ENCODE measurements at regions not wholly inside any gene's neighbourhood (a gene's known extent, or its start where the extent isn't known, plus 50 kb on each side); places are given as distances from the start of the nearest gene placed in this dataset.
"Not testable (repeated sequence)": the region's sequence is repeated elsewhere in the genome, so short reads cannot be mapped to it uniquely, and the experiment has no call there.

DNA sequence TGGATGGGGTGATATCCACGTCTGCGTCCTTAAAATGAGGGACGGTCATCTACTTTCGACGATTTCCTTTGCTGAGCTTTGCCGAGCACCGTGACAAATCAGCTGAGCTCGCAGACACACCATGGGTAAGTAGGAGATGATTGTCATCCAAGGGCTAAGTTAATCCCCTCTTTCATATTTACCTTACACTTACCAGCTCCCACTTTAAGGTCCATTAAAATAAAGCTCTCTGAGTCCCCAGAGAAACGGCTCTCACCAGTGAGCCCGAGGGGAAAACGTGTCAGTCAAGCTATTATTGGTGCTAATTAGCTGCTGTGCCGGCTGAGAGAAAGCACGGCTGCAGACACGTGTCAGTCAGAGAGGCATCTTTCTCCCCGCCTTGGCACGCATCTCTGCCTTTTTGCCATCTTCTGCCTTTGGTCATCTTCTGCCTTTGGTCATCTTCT is 72.2 kb downstream of the CRLF2 start:
- DNase-seq = no peak

DNA sequence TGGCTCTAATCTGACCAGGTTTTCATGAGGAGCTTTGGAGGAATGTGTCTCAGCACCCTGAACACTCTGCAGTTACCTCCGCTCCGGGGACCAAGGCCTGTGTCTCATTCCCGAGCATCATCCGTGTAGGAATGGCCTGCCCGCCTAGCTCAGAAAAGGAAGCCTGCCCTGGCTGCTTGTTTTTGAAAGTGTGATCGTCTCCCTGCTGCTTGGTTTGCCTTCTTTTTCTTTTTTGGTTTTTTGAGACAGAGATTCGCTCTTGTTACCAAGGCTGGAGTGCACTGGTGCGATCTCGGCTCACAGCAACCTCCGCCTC is 73.3 kb downstream of the CRLF2 start:
- DNase-seq = no peak

DNA sequence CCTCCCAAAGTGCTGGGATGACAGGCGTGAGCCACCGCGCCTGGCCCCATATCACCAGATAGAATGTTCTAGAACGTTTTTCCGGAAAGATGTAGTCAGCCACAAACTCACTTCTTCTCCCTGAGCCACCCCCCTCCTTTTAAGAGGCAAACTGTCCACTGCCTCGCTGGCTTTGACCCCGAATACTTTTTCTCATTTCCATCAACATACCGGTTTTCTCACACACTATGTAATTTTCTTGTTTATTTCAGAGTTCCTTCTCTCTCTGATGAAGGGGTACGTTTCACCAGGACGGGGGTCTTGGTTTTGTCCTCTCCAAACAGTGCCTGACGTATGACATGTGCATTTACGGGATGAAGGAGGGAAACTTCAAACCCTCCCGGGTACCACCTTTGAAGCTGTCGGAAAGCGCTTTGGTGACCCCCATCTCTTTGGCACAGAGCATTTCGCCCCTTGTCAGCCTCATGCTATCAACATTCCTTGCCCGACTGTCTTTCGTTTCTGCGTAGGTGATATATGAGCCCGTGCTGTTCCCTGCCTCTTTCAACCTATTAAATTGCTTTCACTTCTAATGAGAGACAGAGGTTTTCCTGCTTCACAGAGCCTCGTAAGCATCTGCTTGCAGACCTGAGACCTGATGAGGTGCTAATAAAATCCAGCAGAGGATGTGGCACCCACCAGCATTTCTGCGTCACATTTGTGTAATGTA is 73.8 kb downstream of the CRLF2 start:
- no peak for DNase-seq

DNA sequence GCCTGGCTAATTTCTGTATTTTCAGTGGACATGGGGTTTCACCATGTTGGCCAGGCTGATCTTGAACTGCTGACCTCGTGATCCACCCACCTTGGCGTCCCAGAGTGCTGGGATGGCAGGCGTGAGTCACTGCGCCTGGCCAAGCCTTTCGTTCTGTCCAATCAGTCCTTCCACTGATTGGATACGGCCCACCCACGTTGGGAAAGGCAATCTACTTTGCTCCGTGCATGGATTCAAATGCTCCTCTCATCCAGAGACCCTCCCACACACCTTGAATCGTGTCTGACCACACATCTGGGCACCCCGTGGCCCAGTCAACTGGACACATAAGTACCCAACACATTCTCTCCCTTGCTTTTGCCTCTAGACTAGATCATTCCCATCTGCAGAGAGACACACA is 74.9 kb downstream of the CRLF2 start:
- DNase-seq = no peak

DNA sequence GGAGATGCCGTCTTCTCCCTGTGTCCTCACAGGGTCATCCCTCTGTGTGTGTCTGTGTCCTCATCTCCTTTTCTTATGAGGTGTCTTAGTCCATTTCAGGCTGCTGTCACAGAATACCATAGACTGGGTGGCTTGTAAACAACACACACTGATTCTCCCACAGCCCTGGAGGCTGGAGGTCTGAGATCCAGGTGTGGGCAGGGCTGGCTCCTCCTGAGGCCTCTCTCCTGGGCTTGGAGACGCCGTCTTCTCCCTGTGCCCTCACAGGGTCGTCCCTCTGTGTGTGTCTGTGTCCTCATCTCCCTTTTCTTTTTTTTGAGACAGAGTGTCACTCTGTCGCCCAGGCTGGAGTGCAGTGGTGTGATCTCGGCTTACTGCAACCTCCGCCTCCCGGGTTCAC is 75.9 kb downstream of the CRLF2 start:
- not testable (repeated sequence) for DNase-seq

DNA sequence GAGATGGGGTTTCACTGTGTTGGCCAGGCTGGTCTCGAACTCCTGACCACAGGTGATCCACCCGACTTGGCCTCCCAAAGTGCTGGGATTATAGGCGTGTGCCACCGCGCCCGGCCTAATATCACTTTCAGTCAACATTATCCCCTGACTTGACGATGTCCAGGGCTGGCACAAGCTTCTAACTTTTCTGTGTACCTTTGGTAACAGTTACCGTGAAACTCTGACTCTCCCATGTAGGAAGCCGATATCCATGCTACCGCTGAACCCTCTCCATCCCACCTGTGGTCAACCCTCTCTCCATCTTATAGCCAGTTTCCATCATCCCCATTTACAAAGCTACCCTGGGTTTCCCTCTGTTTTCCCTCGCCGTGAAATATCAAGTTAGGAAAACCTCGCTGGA is 77.5 kb downstream of the CRLF2 start:
- no peak for DNase-seq

DNA sequence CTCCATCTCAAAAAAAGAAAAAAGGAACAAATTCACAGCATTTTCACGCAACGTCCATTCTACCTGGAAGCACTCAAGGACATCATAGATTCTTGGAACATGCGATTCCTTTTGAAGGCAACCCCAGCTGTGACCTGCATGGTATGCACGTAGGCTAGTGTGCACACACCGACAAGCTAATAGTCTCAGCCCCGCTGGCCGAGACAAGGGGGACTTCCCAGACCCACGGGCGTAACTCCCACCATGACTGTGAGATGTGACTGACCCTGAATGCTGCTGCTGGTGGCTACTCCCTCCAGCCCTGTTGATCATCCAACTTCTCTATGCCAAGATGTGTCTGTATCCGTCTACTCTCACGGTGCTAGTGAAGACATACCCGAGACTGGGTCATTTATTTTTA is 78.3 kb downstream of the CRLF2 start:
- DNase-seq = no peak

DNA sequence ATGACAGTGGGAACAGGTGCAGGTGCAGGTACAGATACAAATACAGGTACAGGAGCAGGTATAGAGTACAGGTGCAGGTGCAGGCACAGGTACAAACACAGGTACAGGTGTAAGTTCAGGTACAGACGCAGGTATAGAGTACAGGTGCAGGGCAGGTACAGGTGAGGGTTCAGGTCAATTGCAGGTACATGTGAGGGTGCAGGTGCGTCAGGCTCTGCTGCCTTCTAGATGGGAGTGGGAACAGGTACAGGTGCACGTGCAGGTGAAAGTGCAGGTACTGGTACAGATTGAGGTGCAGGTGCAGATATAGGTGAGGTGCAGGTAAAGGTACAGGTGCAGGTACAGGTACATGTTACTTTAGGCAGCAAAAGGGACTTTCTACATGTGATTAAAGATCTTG is 85.7 kb downstream of the CRLF2 start:
- DNase-seq = no peak

DNA sequence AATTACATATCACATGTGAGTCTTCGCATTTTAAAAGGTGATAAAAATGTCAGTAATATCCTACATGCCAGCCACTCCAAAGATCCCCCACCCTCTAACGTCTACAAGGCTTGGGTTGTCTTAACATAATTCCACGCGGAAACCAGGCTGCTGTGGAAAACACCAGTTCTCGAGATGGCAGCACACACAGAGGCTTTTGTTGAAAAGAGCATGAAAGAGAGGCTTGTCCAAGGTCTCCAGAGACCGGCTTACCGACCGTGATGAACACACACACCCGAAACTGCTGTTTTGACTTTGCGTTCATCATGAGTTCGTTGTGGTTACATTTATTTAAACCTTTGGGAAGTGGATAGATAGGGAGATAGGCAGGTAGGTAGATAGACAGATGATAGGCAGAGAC is 87.9 kb downstream of the CRLF2 start:
- no peak for DNase-seq

DNA sequence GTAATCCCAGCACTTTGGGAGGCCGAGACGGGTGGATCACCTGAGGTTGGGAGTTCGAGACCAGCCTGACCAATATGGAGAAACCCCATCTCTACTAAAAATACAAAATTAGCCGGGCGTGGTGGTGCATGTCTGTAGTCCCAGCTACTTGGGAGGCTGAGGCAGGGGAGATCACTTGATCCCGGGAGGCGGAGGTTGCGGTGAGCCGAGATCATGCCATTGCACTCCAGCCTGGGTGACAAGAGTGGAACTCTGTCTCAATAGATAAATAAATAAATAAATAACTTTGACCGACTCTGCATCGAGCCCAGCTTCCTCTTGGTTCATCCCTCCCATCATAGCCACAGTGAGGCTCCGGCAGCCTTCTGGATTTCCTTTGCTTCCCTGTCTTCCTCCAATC is 89.6 kb downstream of the CRLF2 start:
- DNase-seq = not testable (repeated sequence)

DNA sequence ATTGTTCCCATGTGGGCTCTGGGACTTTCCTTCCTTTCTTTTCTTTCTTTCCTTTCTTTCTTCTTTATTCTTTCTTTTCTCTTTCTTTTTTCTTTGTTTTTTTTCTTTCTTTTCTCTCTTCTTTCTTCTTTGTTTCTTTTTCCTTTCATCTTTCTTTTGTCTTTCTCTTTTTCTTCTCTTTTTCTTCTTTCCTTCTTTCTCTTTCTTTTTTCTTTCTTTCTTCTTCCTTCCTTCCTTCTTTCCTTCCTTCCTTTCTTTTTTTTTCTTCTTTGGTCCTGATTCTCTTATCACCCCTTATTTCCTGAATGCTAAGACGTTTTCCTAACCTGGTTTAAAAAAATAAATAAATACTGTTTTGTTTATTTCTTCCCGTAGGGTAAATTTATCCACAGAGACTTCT is 93.2 kb downstream of the CRLF2 start:
- DNase-seq = no peak

DNA sequence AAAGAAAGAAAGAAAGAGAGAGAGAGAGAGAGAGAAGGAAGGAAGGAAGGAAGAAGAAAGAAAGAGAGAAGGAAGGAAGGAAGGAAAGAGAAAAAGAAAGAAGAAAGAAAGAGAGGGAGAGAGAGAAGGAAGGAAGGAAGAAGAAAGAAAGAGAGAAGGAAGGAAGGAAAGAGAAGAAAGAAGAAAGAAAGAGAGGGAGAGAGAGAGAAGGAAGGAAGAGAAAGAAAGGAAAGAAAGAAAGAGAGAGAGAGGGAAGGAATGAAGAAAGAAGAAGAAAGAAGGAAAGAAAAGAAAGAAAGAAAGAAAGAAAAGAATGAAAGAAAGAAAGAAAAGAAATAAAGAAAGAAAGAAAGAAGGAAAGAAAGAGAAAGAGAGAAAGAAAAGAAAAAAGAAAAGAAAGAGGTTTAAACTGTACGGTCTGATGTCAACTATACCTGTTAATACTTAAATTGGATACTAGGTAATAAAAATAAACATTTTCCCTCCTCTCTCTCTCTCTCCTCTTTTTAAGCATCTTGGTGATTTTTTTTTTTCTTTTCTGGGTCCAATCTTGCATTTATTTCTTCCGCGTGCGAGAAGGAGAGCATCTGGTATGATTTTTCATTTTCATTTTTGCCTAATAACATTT is 93.8 kb downstream of the CRLF2 start:
- no peak for DNase-seq

DNA sequence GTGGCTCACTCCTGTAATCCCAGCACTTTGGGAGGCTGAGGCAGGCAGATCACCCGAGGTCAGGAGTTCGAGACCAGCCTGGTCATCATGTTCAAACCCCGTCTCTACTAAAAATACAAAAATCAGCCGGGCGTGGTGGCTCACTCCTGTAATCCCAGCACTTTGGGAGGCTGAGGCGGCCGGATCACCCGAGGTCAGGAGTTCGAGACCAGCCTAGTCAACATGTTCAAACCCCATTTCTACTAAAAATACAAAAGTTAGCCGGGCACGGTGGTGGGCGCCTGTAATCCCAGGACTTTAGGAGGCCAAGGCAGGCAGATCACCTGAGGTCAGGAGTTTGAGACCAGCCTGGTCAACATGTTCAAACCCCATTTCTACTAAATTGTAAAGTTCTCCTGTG is 97.0 kb downstream of the CRLF2 start:
- DNase-seq = not testable (repeated sequence)

DNA sequence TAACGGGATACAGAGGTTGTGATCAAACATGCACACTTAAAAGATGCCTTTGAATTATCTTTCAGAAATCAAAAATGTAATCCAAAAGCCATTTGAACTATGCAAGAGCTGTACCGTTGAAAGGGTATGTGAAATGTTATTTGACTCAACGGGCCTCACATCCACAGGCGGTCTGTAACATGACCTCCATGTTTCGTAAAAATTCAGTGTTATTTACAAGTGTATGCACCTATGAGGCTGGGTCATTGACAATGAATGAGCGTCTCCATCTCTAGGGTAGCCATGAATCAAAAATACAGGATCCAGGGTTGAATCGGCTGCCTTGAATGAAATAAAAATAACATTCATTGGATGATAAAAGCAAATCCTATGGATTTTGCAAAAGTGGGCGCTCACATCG is 100.1 kb downstream of the CRLF2 start:
- DNase-seq = no peak

DNA sequence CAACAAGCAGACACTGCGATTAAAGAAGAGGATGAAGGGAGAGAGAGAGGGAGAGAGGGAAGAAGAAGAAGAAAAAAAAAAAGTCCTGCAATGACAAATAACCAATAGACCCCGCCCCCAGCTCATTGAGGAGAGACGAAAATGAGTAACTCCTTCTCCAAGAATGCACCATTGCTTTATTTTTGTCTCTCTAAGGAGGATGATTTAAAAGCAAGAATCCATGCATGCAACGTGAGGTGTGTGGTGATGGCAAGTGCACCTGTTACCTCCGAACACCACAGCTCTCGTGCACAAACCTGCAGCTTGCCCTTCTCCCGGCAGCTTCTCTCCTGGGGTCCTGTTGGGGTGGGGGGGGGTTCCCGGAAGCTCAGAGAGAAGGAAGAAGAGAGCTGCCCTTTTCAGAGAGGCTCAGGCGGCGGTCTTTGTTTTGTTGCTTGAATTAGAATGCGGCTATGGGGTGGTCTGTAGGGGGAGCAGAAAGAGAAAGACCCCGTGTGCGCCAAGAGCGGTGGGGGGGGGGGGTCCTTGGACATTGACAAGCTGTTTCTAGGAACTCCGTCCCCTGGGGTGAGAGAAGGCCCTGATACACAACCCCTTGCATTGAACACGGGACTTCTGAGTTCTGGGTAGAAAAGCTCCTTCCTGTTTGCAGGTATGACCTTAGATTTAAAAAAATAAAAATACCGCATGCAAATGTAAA is 100.7 kb downstream of the CRLF2 start:
- no peak for DNase-seq

DNA sequence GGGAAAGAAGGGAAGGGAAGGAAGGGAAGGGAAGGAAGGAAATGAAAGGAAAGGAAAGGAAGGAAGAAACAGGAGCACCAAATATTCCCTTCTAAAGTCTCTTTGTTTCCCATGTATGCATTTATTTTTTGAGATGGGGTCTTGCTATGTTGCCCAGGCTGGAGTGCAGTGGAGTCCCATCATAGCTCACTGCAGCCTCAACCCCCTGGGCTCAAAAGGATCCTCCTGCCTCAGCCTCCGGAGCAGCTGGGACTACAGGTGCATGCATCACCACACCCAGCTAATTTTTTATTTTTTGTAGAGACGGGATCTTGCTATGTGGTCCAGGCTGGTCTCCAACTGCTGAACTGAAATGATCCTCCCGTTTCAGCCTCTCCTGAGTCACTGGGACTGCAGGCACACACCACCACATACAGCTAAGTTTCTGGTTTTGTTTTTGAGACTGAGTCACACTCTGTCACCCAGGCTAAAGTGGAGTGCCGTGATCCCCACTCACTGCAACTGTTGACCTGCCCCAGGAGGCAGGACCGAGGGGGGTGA is 102.8 kb downstream of the CRLF2 start:
- DNase-seq = no peak

DNA sequence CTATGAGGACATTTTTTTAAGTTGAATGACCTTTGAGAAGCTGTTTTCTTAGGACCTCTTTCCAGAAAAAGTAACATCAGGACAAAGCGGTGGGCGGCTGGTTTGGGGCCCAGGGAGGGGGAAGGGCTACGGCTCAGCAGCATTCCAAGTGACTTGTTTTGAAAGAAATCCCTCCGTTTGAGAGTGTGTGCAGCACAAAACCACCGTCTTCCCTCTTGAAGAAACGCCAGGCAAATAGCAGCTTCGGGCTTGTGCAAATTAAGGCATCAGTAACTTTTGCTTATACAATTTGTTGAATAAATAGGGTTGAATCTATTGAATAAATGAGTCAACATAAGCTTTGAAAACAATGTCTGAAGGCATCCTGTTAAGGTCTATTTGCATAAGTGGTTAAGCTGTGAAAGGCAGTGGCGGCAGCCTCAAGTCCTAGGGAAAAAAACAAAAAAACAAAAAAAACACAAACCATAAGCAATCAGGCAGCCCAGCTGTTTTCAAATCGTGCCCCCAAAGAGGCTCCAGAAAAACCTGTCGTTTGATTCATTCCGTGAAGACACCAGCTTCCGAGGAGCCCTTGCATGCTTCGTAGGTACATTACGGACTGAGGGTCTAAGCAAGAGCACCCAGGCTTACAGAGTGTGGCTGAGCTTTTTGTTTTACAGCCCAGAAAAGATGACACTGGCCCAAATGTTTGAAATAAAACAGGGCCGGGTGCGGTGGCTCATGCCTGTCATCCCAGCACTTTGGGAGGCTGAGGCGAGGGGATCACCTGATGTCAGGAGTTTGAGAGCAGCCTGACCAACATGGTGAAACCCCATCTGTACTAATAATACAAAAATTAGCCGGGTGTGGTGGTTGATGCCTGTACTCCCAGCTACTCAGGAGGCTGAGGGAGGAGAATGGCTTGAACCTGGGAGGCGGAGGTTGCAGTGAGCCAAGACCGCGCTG is 103.7 kb downstream of the CRLF2 start:
- no peak for DNase-seq

DNA sequence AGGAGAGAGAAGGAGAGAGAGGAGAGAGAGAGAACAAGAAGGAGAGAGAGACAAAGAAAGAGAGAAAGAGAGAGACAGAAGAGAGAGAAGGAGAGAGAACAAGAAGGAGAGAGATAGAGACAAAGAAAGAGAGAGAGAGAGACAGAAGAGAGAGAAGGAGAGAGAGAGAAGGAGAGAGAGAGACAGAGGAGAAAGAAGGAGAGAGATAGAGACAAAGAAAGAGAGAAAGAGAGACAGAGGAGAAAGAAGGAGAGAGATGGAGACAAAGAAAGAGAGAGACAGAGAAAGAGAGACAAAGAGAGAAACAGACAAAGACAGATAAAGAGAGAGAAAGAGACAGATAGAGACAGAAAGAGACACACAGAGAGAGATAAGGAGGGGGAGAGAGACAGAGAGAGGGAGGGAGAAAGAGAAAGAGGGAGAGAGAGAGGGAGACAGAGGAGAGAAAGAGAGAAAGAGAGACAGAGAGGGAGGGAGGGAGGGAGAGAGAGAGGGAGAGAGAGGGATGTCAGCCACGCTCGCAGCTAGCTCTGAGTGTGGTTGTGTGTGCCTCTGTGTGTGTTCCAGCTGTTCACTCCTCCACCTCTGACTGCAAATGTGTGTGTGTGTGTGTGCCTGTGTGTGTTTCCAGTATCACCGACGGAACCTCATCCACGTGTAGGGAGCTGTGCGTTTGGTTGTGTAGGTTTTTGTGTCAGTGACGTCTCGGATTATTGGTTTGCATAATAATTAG is 105.8 kb downstream of the CRLF2 start:
- no peak for DNase-seq

DNA sequence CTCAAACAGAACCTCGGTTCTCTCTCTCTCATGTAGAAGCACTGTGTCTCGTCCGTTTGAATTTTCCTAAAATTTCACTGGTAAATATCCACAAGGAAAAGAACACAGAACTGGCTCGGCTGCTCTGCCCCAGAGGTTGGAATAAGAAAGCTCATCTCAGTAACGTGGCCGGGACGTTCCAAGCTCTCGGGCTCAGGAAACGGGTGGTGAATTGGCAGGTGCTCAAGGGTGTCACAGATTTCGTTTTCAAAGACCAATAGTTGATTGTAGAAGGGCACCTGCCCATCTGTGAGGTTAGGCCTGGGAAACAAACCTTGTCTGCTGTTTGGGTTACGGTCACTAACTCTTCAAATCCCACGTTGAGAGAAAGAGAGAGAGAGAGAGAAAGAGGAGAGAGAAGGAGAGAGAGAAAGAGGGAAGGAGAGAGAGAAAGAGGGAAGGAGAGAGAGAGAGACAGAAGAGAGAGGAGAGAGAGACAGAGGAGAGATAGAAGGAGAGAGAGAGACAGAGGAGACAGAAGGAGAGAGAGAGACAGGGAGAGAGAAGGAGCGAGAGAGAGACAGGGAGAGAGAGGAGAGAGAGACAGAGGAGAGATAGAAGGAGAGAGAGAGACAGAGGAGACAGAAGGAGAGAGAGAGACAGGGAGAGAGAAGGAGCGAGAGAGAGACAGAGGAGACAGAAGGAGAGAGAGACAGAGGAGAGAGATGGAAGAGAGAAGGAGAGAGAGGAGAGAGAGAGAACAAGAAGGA is 106.6 kb downstream of the CRLF2 start:
- DNase-seq = no peak

DNA sequence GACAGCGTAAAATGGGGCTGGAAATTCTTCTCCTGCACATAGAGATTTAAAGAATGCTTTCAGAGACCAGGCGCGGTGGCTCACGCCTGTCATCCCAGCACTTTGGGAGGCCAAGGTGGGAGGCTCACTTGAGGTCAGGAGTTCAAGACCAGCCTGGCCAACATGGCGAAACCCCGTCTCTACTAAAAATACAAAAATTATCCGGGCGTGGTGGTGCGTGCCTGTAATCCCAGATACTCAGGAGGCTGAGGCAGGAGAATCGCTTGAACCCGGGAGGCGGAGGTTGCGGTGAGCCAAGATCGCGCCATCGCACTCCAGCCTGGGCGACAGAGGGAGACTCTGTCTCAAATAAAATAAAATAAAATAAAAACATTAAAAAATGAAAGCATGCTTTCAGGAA is 107.4 kb downstream of the CRLF2 start:
- DNase-seq = not testable (repeated sequence)

DNA sequence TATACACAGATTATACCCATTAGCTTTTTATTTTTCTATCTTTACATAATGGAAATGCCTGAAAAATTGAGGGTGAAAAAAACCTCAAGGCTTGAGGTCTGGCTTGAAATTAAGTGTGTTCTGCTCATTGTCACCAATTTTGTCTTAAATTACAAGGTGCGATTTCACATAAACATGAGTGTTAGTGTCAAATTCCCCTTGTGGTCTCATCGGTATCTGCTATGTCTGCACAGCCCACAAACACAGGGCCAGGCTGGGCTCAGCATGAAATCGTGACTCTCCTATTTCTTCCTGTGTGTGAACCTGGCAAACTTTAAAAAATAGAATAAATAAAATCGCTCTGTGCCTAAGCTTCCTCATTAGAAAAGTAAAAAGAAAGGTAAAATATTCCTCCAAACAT is 109.1 kb downstream of the CRLF2 start:
- no peak for DNase-seq

DNA sequence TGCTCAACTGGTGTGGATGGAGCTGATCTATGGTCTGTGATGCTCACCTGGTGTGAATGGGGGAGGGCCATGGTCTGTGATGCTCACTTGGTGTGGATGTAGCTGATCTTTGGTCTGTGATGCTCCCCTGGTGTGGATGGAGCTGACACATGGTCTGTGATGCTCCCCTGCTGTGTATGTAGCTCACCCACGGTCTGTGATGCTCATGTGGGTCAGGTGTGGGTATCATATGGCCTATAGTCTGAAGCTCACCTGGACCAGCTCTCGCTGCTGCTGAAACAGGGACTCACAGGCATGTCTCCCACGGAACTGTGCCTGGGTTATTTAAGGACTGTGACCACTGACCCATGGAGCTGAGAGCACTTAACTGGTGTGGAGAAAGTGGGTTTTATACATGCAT is 109.7 kb downstream of the CRLF2 start:
- no peak for DNase-seq
